ENCODE measurements at regions not wholly inside any gene's neighbourhood (a gene's known extent, or its start where the extent isn't known, plus 50 kb on each side); places are given as distances from the start of the nearest gene placed in this dataset.
A peak's percentile ranks its signal among the peaks of the same experiment; 100 is the strongest.
"Not testable (repeated sequence)": the region's sequence is repeated elsewhere in the genome, so short reads cannot be mapped to it uniquely, and the experiment has no call there.

DNA sequence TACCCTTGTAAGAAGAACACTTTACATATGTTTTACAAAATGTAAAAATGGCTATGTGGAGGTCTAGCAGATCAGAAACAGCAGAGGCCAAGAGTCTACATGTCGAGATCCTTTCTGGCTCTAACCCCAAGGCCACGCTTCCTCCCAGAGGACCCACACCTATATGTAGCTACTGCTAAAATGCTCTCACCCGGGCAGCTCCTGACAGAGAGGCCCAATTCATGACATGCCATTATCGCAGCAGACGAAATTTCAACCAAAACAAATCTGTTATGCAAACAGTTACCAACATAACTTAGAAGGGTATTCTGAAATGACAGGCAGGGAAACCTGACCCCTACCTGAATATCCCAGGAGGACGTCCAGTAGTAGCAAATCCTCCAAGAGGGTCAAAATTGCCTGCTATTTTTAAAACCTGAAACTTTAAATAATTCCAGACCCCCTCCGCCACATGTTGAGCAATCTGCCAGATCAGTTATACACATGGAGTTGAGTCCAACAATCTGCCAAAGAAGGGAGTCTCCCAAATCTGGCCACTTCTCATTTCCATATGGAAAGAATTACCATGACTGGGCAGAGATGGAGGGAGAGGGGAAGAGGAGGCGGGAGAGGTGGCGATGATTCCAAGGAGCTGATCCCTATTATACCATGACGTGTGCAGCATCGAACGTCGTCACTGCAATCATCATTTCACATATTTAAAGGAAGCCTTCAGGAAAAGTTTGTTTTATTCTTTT is 192.9 kb upstream of the TBL1X start:
- no peak for DNase-seq

- DNase-seq, result no peak
Measured at GRCh38 chrX:9273744-9274143, 191.1 kb upstream of the TBL1X start.

- no peak for DNase-seq
Measured at GRCh38 chrX:9278475-9279233, 186.2 kb upstream of the TBL1X start.

- no peak for DNase-seq
Measured at GRCh38 chrX:9279234-9279544, 185.7 kb upstream of the TBL1X start.

- DNase-seq, result no peak
Measured at GRCh38 chrX:9280831-9281230, 184.0 kb upstream of the TBL1X start.

DNA sequence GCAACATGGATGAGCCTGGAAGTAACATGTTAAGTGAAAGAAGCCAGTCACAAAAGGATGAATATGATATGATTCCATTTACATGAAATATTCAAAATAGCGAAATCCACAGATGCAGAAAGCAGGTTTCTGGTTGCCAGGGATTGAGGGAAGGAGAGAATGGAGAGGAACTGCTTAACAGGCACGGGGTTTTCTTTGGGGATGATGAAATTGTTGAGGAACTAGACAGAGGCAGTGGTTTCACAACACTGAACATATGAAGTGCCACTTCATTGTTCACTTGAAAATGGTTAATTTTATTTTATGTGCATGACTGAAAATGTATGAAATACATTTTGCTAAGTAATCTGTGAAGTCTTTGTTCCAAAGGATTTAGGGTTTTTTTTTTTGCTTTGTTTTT is 182.5 kb upstream of the TBL1X start:
- no peak for DNase-seq

DNA sequence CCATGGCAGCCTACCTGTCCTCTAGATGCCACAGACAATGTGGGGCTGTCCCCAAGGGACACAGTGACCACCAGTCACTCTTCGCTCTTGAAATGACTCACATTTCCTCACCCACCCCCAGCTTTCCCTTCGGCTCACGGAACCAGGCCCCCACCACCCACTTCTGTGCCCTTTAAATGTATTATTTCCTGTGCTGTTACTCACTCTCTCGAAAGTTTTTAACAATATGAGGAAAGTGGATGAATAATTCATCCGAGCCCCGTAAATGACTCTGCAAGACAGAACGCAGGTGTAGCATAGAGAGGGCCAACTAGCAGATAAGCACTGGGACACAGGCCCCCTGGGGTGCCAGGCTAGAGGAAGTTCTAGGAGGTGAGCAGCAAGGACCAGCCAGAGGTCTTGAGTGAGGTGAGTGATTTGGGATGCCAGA is 179.5 kb upstream of the TBL1X start:
- DNase-seq, result no peak

DNA sequence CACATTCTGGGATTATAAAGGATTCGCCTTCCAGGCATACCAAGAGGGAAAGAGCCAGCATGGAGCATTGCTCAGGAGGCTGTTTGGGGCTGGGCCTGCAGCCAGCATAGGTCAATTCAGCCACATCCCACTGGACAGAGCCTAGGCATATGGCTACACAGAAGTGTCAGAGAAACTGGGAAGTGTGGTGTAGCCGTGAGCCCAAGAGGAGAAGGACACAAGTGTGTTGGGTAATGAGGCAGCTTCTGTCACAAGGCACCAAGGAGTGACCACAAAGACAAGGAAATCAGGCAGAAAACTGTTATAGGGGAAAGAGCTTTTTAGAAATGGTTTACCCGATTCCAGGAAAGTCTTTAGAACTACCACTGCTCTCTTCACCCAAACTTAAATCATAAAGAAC is 178.6 kb upstream of the TBL1X start:
- DNase-seq, result no peak

DNA sequence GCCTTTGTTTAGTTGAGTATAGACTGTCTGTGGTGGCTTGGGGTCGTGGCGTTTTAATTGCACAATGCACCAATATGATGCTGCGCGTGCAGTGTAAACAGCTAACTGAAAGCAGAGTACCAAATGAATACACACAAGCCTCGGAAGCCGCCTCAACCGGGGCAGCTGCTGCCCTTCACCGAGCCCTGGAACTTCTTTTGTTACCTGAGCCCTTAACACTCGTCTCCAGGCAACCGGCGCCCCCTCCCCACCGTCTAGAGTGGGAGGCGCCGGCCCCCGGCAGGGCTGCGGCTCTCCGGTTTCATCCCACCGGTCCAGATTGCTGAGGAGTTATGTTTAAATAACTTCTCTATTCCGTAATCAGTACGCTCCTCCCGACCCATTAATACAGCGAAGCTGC is 173.2 kb upstream of the TBL1X start:
- peak; percentile 48 for DNase-seq

- DNase-seq, result peak; percentile 51
Measured at GRCh38 chrX:9293051-9293496, 171.8 kb upstream of the TBL1X start.

DNA sequence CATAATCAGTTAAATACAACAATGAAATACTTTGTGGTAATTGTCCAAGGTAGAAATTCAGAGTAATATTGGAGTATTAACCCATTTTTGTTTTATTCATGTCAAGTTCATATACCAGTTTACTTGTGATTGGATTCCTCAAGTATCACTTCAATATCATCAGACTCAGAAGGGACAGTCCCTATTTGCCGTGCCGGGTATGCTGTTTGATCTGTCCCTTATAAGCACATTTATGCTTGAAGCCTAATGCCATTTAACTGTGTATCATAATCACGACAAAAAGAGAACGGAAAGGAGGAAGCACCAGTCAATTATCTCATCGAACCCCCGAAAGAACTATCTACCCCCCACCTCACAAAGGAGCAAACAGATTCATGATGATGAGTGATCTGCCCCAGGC is 171.0 kb upstream of the TBL1X start:
- DNase-seq, result no peak

DNA sequence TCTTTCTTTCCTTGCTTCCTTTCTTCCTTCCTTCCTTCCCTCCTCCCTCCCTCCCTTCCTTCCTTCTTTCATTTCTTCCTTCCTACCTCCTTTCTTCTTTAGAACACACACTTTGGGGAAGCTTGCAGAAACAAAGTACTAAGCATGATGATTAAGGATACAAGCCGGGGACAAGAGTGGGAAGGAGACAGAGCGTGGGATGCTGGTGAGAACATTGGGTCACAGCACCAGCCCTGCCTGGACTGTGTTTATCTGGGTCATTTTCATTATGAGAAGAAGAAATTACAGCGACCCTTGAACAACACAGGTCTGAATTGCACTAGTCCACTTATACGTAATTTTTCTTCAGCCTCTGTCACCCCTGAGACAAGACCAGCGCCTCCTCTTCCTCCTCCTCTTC is 169.3 kb upstream of the TBL1X start:
- DNase-seq, result no peak

- DNase-seq, result no peak
Measured at GRCh38 chrX:9298221-9298620, 166.6 kb upstream of the TBL1X start.

DNA sequence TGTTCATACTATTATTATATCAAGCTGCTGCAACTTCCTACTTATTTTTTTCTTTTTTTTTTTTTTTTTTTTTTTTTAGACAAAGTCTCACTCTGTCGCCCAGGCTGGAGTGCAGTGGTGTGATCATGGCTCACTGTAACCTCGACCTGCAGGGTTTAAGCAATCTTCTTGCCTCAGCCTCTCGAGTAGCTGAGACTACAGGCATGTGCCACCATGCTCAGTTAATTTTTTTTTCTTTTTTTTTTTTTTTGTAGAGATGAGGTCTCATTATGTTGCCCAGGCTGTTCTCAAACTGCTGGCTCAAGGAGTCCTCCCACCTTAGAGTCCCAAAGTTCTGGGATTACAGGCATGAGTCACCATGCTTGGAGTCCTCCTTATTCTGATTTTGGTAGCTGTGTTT is 165.2 kb upstream of the TBL1X start:
- not testable (repeated sequence) for DNase-seq

GRCh38 chrX:9301836-9302235 is 163.0 kb upstream of the TBL1X start:
- no peak for DNase-seq

GRCh38 chrX:9302381-9302780 is 162.5 kb upstream of the TBL1X start:
- DNase-seq, result no peak

DNA sequence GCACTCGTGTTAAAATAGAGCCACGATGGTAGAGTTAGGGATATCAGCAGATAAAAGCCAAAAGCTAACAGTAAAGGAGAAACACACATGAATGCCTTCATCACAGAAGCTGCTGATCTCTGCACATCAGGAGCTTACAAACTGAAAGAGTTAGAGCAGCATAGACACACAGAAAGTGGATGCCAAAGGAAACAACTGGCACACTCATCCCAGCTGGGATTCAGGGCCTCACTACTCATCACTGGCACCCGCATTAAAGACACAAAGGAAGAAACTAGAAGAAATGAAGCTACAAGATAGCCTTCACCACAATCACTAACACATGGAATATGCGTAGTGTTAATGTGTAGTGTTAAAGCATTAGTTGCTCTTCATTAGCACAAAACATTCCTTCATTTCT is 156.4 kb upstream of the TBL1X start:
- DNase-seq, result no peak

- no peak for DNase-seq
Measured at GRCh38 chrX:9310616-9311015, 154.2 kb upstream of the TBL1X start.

GRCh38 chrX:9311421-9312160 is 153.3 kb upstream of the TBL1X start:
- no peak for DNase-seq

- no peak for DNase-seq
Measured at GRCh38 chrX:9312922-9313867, 151.7 kb upstream of the TBL1X start.

DNA sequence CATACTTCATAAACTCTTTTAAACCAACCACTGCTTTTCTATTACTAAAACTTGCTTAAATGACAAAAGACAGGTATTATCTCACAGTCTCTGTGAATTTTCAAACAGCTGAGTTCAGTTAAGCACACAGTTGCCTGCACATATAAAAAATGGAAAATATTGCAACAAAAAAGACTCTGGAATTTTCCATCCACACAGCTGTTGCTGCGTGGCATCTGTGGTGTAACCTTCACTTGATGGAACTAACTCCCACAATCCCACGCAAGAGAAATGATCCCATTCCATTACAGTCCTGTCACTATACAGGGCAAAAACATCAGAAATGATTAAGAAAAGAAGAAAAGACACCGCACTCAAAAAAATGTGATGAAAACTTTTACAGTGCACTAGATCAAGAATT is 149.8 kb upstream of the TBL1X start:
- DNase-seq, result no peak

GRCh38 chrX:9316096-9316495 is 148.8 kb upstream of the TBL1X start:
- no peak for DNase-seq

GRCh38 chrX:9317176-9317575 is 147.7 kb upstream of the TBL1X start:
- no peak for DNase-seq

Data from retina (tissue), 1 donor.